ENCODE measurements at regions not wholly inside any gene's neighbourhood (a gene's known extent, or its start where the extent isn't known, plus 50 kb on each side); places are given as distances from the start of the nearest gene placed in this dataset.

GRCh38 chr2:212773808-212774339, 235.3 kb upstream of the ERBB4 start:
- H3K4me3 ChIP-seq (ENCODE audit: low read depth, low read length), result no peak overlapping the region
- no peak for TF ChIP-seq CTCF (IDR thresholded peaks at IDR 0.05; ENCODE audit: insufficient read depth, low read depth, low read length, missing control alignments)
- DNase-seq (ENCODE audit: low read depth), result no peak

- no peak for TF ChIP-seq CTCF (IDR thresholded peaks at IDR 0.05; ENCODE audit: insufficient read depth, low read depth, low read length, missing control alignments)
- H3K4me3 ChIP-seq (ENCODE audit: low read depth, low read length), result no peak overlapping the region
- DNase-seq (ENCODE audit: low read depth), result no peak
These were observed 231.6 kb upstream of the ERBB4 start for GRCh38 chr2:212770240-212770639.

GRCh38 chr2:212766921-212767320, 228.3 kb upstream of the ERBB4 start:
- no peak overlapping the region for H3K4me3 ChIP-seq (ENCODE audit: low read depth, low read length)
- no peak for DNase-seq (ENCODE audit: low read depth)
- no peak for TF ChIP-seq CTCF (IDR thresholded peaks at IDR 0.05; ENCODE audit: insufficient read depth, low read depth, low read length, missing control alignments)

- H3K4me3 ChIP-seq (ENCODE audit: low read depth, low read length), result no peak overlapping the region
- TF ChIP-seq CTCF (IDR thresholded peaks at IDR 0.05; ENCODE audit: insufficient read depth, low read depth, low read length, missing control alignments), result no peak
- no peak for DNase-seq (ENCODE audit: low read depth)
These were observed 214.2 kb upstream of the ERBB4 start for GRCh38 chr2:212752730-212753351.

- DNase-seq (ENCODE audit: low read depth), result no peak
- TF ChIP-seq CTCF (IDR thresholded peaks at IDR 0.05; ENCODE audit: insufficient read depth, low read depth, low read length, missing control alignments), result no peak
- H3K4me3 ChIP-seq (ENCODE audit: low read depth, low read length), result no peak overlapping the region
These were observed 206.8 kb upstream of the ERBB4 start for GRCh38 chr2:212745359-212745758.

- TF ChIP-seq CTCF (IDR thresholded peaks at IDR 0.05; ENCODE audit: insufficient read depth, low read depth, low read length, missing control alignments), result no peak
- no peak overlapping the region for H3K4me3 ChIP-seq (ENCODE audit: low read depth, low read length)
- DNase-seq (ENCODE audit: low read depth), result no peak
These were observed 199.0 kb upstream of the ERBB4 start for GRCh38 chr2:212737392-212738172.
